ENCODE measurements at regions not wholly inside any gene's neighbourhood (a gene's known extent, or its start where the extent isn't known, plus 50 kb on each side); places are given as distances from the start of the nearest gene placed in this dataset.

GRCh38 chr5:2186472-2187015 is 303.8 kb upstream of the IRX4 start:
- no peak for ATAC-seq
- Histone ChIP-seq H3K9ac (ENCODE audit: low read length) (no peak overlapping the region), H3K36me3 (ENCODE audit: control insufficient read depth in 1 of 2, insufficient read depth in 2 of 2, low read length in 2 of 2) (no peaks in the 10 kb centered on the region), H2AFZ (ENCODE audit: low read depth, low read length, poor library complexity, severe bottlenecking) (no peak overlapping the region), H3K4me3 (replicated peaks in 1 of 2; ENCODE audit: low read depth in 1 of 2, low read length in 2 of 2) (no peak overlapping the region), H3K79me2 (ENCODE audit: insufficient read depth, low read length) (no peaks in the 10 kb centered on the region), H3K27ac (ENCODE audit: low read depth, low read length) (no peak overlapping the region), H3K9me3 (ENCODE audit: control insufficient read depth in 1 of 2, insufficient read depth in 1 of 2, low read depth in 1 of 2, low read length in 2 of 2) (no peaks in the 10 kb centered on the region), H3K9me2 (ENCODE audit: insufficient read depth) (no peaks in the 10 kb centered on the region), H3K4me1 (ENCODE audit: control insufficient read depth in 1 of 2, insufficient read depth in 2 of 2, low read length in 2 of 2) (no peaks in the 10 kb centered on the region), H4K20me1 (ENCODE audit: insufficient read depth) (no peaks in the 10 kb centered on the region), H3K4me2 (ENCODE audit: low read length) (no peak overlapping the region), H3K27me3 (ENCODE audit: insufficient read depth, low read length) (peaks cover 19% of the 10 kb centered on the region)
- BruUV-seq (replicated peaks): no TSS peak
- intact Hi-C loops (cut with micrococcal nuclease): no loop called here
- ChIA-PET POLR2A (no interaction called here), CTCF (no interaction called here), RAD21 (ENCODE audit: low non-redundant PET in 1 of 2, low total read pairs in 2 of 2, uncharacterized antibody in 2 of 2, unreplicated experiment in 2 of 2) (no interaction called here)
- no peak for DNase-seq (ENCODE audit: low read depth, low spot score)
- TF ChIP-seq TCF7L2 (IDR thresholded peaks at IDR 0.05; ENCODE audit: borderline replicate concordance, extremely low read depth, insufficient read depth, insufficient read length): no peak
- TF ChIP-seq REST (IDR thresholded peaks at IDR 0.05; ENCODE audit: low read depth): no peak
- TF ChIP-seq MAX (IDR thresholded peaks at IDR 0.05): no peak
- no peak for TF ChIP-seq YY1 (IDR thresholded peaks at IDR 0.05; ENCODE audit: extremely low read depth, insufficient replicate concordance, low read depth, low read length)
- no peak for TF ChIP-seq ZNF274 (IDR thresholded peaks at IDR 0.05; ENCODE audit: low read depth, low read length)
- no peak for TF ChIP-seq EGR1 (IDR thresholded peaks at IDR 0.05; ENCODE audit: low read depth)
- no peak for TF ChIP-seq ELF1 (IDR thresholded peaks at IDR 0.05; ENCODE audit: borderline replicate concordance, low read depth)
- no peak for TF ChIP-seq ZBTB33 (IDR thresholded peaks at IDR 0.05; ENCODE audit: extremely low read depth, insufficient replicate concordance, low read length)
- no peak for TF ChIP-seq JUND (IDR thresholded peaks at IDR 0.05)
- no peak for TF ChIP-seq SIN3A (IDR thresholded peaks at IDR 0.05; ENCODE audit: low read depth)
- no peak for TF ChIP-seq CBX3 (IDR thresholded peaks at IDR 0.05; ENCODE audit: low read depth)
- TF ChIP-seq, protein P1, sequence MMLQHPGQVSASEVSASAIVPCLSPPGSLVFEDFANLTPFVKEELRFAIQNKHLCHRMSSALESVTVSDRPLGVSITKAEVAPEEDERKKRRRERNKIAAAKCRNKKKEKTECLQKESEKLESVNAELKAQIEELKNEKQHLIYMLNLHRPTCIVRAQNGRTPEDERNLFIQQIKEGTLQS (IDR thresholded peaks at IDR 0.05): no peak
- TF ChIP-seq CEBPB (IDR thresholded peaks at IDR 0.05; ENCODE audit: low read depth): no peak
- no peak for TF ChIP-seq RAD21 (IDR thresholded peaks at IDR 0.05; ENCODE audit: low read depth)
- TF ChIP-seq ZFX (IDR thresholded peaks at IDR 0.05): no peak
- no peak for TF ChIP-seq SP1 (IDR thresholded peaks at IDR 0.05; ENCODE audit: low read depth)
- TF ChIP-seq POLR2AphosphoS5 (IDR thresholded peaks at IDR 0.05; ENCODE audit: low read depth, low read length): no peak
- TF ChIP-seq FOSL1 (IDR thresholded peaks at IDR 0.05; ENCODE audit: low read depth): no peak

All from HCT116 (cell line).